HCT116 (cell line): ENCODE measurements at regions not wholly inside any gene's neighbourhood (a gene's known extent, or its start where the extent isn't known, plus 50 kb on each side); places are given as distances from the start of the nearest gene placed in this dataset.

Experiments used
- ATAC-seq: fragments of 200-7000 bp; cut with Tn5 transposase; 2 replicates; pipeline ENCODE4 v1.9.1; 2020; ENCODE audit warnings: mild to moderate bottlenecking, moderate library complexity
- BruUV-seq: library from RNA; stranded (reverse); fragments of 400-500 nt; replicated peaks from 2 replicates; lab custom pipeline; 2021; lab: Mats Ljungman, UMichigan
- CTCF ChIA-PET: fragments of 300-600 bp; sonication (Branson Sonifier 250); formaldehyde crosslinking; loops from one replicate; lab custom pipeline; 2021; ENCODE audit warnings: antibody characterized with exemption; lab: Charles Lee
- POLR2A ChIA-PET: fragments of 300-600, 350-600 bp; sonication (Branson Sonifier 250); formaldehyde crosslinking; loops from one replicate; lab custom pipeline; 2021; ENCODE audit warnings: antibody characterized with exemption; lab: Charles Lee
- RAD21 ChIA-PET, 2 experiments: fragments of 300-600 bp; sonication (Branson Sonifier 250); formaldehyde crosslinking; loops; one replicate each; lab custom pipeline; 2023; ENCODE audit warnings: low total read pairs in 2 of 2; ENCODE audit not compliant: uncharacterized antibody in 2 of 2, unreplicated experiment in 2 of 2, low non-redundant PET in 1 of 2; lab: Charles Lee
- DNase-seq: peaks from one replicate; pipeline ENCODE4 v3.0.0-alpha.2; 2010; ENCODE audit warnings: low read depth, low spot score
- H2AFZ ChIP-seq: fragments of 200-600 bp; shearing (Covaris generic), sonication (generic); 2 replicates; pipeline ENCODE4 v1.6.1; 2017; ENCODE audit warnings: low read depth, mixed run types, mixed read lengths, antibody characterized with exemption, low read length; ENCODE audit not compliant: poor library complexity, severe bottlenecking
- H3K27ac ChIP-seq: 2 replicates; pipeline ENCODE4 v1.5.1; 2012; ENCODE audit warnings: low read depth, low read length
- H3K27me3 ChIP-seq: fragments of 200-600 bp; sonication (generic); 2 replicates; pipeline ENCODE4 v1.6.1; 2016; ENCODE audit warnings: mixed run types, low read length, mixed read lengths; ENCODE audit not compliant: insufficient read depth
- H3K36me3 ChIP-seq, 2 experiments: fragments of 200-500 bp in 1 of 2; fragments of 200-600 bp in 1 of 2; sonication (Bioruptor generic) in 1 of 2; sonication (generic) in 1 of 2; 2 replicates each; pipeline versions ENCODE4 v1.5.1 to v1.6.1; 2014 to 2016; ENCODE audit warnings: low read length in 2 of 2, inconsistent platforms in 1 of 2, mixed read lengths in 1 of 2, mixed run types in 1 of 2; ENCODE audit not compliant: insufficient read depth in 2 of 2, control insufficient read depth in 1 of 2
- H3K4me1 ChIP-seq, 2 experiments: fragments of 200-600 bp in 1 of 2; sonication (generic) in 1 of 2; 2 replicates each; pipeline versions ENCODE4 v1.5.1 to v1.6.1; 2012 to 2017; ENCODE audit warnings: low read length in 2 of 2, inconsistent platforms in 1 of 2, mild to moderate bottlenecking in 1 of 2, mixed read lengths in 1 of 2, mixed run types in 1 of 2, moderate library complexity in 1 of 2; ENCODE audit not compliant: insufficient read depth in 2 of 2, control insufficient read depth in 1 of 2
- H3K4me2 ChIP-seq: fragments of 200-600 bp; sonication (generic); 2 replicates; pipeline ENCODE4 v1.6.1; 2017; ENCODE audit warnings: mixed run types, low read length, mixed read lengths
- H3K4me3 ChIP-seq, 2 experiments: fragments of 200-600 bp in 1 of 2; sonication (generic) in 1 of 2; replicated peaks in 1 of 2; 2 replicates each; pipeline ENCODE4 v1.5.1; 2011 to 2016; ENCODE audit warnings: low read length in 2 of 2, control low read depth in 1 of 2, low read depth in 1 of 2, mild to moderate bottlenecking in 1 of 2, mixed read lengths in 1 of 2, mixed run types in 1 of 2
- H3K79me2 ChIP-seq: fragments of 200-600 bp; sonication (generic); 2 replicates; pipeline ENCODE4 v1.6.1; 2017; ENCODE audit warnings: mild to moderate bottlenecking, mixed run types, low read length, moderate library complexity, mixed read lengths; ENCODE audit not compliant: insufficient read depth
- H3K9ac ChIP-seq: fragments of 200-600 bp; sonication (generic); 2 replicates; pipeline ENCODE4 v1.6.1; 2016; ENCODE audit warnings: low read length, mixed read lengths
- H3K9me2 ChIP-seq: fragments of 200-600 bp; sonication (generic), shearing (Covaris generic); 2 replicates; pipeline ENCODE4 v1.6.1; 2017; ENCODE audit warnings: mixed run types, mild to moderate bottlenecking, moderate library complexity; ENCODE audit not compliant: insufficient read depth
- H3K9me3 ChIP-seq, 2 experiments: fragments of 200-500 bp in 1 of 2; fragments of 200-600 bp in 1 of 2; sonication (Bioruptor generic) in 1 of 2; sonication (generic) in 1 of 2; 2 replicates each; pipeline ENCODE4 v1.6.1; 2014 to 2017; ENCODE audit warnings: low read length in 2 of 2, mixed read lengths in 2 of 2, inconsistent platforms in 1 of 2, low read depth in 1 of 2, mild to moderate bottlenecking in 1 of 2, mixed run types in 1 of 2, moderate library complexity in 1 of 2; ENCODE audit not compliant: control insufficient read depth in 1 of 2, insufficient read depth in 1 of 2
- H4K20me1 ChIP-seq: fragments of 200-600 bp; sonication (generic), shearing (Covaris generic); 2 replicates; pipeline ENCODE4 v1.6.1; 2017; ENCODE audit warnings: mixed run types, mild to moderate bottlenecking, moderate library complexity; ENCODE audit not compliant: insufficient read depth
- CTCF ChIP-seq, 3 experiments: fragments of 200-600 bp in 1 of 3; sonication (generic) in 1 of 3; IDR thresholded peaks in 2 of 3; conservative IDR thresholded peaks in 1 of 3; 2 replicates each; pipeline ENCODE4 v1.5.1; 2012 to 2017; ENCODE audit warnings: low read depth in 2 of 3, low read length in 2 of 3, antibody characterized with exemption in 1 of 3, borderline replicate concordance in 1 of 3, control low read depth in 1 of 3, mild to moderate bottlenecking in 1 of 3, mixed read lengths in 1 of 3, mixed run types in 1 of 3, moderate library complexity in 1 of 3; ENCODE audit not compliant: insufficient read depth in 1 of 3
- JUND ChIP-seq: IDR thresholded peaks from 2 replicates; pipeline ENCODE4 v1.6.1; 2012
- TCF7L2 ChIP-seq: IDR thresholded peaks from 2 replicates; pipeline ENCODE4 v1.7.0; 2011; ENCODE audit warnings: borderline replicate concordance, inconsistent platforms; ENCODE audit not compliant: insufficient read depth, insufficient read length; ENCODE audit errors: extremely low read depth
- YY1 ChIP-seq: IDR thresholded peaks from 2 replicates; pipeline ENCODE4 v1.6.1; 2011; ENCODE audit warnings: low read length, low read depth, moderate library complexity, mild to moderate bottlenecking; ENCODE audit not compliant: insufficient replicate concordance; ENCODE audit errors: extremely low read depth
- ZNF274 ChIP-seq: fragments of 200-500 bp; sonication (Bioruptor generic); IDR thresholded peaks from 2 replicates; pipeline ENCODE4 v1.6.1; 2014; ENCODE audit warnings: mild to moderate bottlenecking, low read depth, low read length, inconsistent platforms
- intact Hi-C: fragments of 100-400 bp; cut with micrococcal nuclease; formaldehyde crosslinking; loops from 2 replicates; pipeline ENCODE4 v1.10.0; 2022
- TF ChIP-seq, protein P1 (sequence below): IDR thresholded peaks from 2 replicates; pipeline ENCODE4 v1.6.1; 2011; ENCODE audit warnings: mild to moderate bottlenecking, low read length, moderate library complexity; ENCODE audit not compliant: insufficient replicate concordance; ENCODE audit errors: extremely low read depth

GRCh38 chr20:5434116-5434515, 117.4 kb upstream of the PROKR2 start:
- peaks cover 14% of the 10 kb centered on the region; the same call in 1 of the 2 replicates for H3K27me3 ChIP-seq
- H4K20me1 ChIP-seq, result no peaks in the 10 kb centered on the region
- no peak overlapping the region for H3K4me3 ChIP-seq
- H3K9me2 ChIP-seq, result no peaks in the 10 kb centered on the region
- CTCF ChIA-PET, result no interaction called here
- no peak overlapping the region for H2AFZ ChIP-seq
- ATAC-seq (no peak), DNase-seq (no peak)
- no peak overlapping the region for H3K27ac ChIP-seq
- POLR2A ChIA-PET, result no interaction called here
- no peaks in the 10 kb centered on the region for H3K36me3 ChIP-seq
- no peaks in the 10 kb centered on the region for H3K4me1 ChIP-seq
- BruUV-seq, result no TSS peak
- no peak overlapping the region for H3K4me2 ChIP-seq
- no peaks in the 10 kb centered on the region for H3K9me3 ChIP-seq
- H3K9ac ChIP-seq, result no peak overlapping the region
- intact Hi-C loops, result no loop called here
- RAD21 ChIA-PET, result no interaction called here
- no peaks in the 10 kb centered on the region for H3K79me2 ChIP-seq
- TF ChIP-seq ZNF274, result no peak
- TF ChIP-seq, all 23 proteins: peak for 0

GRCh38 chr20:5433352-5433751, 116.6 kb upstream of the PROKR2 start:
- Histone ChIP-seq H3K4me2 (no peak overlapping the region), H3K27me3 (peaks cover 14% of the 10 kb centered on the region; the same call in 1 of the 2 replicates), H3K79me2 (no peaks in the 10 kb centered on the region), H3K4me1 (no peaks in the 10 kb centered on the region), H3K9me3 (no peaks in the 10 kb centered on the region), H2AFZ (no peak overlapping the region), H3K36me3 (no peaks in the 10 kb centered on the region), H4K20me1 (no peaks in the 10 kb centered on the region), H3K9ac (no peak overlapping the region), H3K4me3 (no peak overlapping the region), H3K9me2 (no peaks in the 10 kb centered on the region), H3K27ac (no peak overlapping the region)
- TF ChIP-seq JUND, result no peak
- no peak for TF ChIP-seq YY1
- no peak for TF ChIP-seq TCF7L2
- TF ChIP-seq, protein P1, sequence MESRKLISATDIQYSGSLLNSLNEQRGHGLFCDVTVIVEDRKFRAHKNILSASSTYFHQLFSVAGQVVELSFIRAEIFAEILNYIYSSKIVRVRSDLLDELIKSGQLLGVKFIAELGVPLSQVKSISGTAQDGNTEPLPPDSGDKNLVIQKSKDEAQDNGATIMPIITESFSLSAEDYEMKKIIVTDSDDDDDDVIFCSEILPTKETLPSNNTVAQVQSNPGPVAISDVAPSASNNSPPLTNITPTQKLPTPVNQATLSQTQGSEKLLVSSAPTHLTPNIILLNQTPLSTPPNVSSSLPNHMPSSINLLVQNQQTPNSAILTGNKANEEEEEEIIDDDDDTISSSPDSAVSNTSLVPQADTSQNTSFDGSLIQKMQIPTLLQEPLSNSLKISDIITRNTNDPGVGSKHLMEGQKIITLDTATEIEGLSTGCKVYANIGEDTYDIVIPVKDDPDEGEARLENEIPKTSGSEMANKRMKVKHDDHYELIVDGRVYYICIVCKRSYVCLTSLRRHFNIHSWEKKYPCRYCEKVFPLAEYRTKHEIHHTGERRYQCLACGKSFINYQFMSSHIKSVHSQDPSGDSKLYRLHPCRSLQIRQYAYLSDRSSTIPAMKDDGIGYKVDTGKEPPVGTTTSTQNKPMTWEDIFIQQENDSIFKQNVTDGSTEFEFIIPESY, result no peak
- no peak for TF ChIP-seq CTCF (IDR thresholded peaks at IDR 0.05 in 2 of 3, conservative IDR thresholded peaks at IDR 0.05 in 1 of 3; ENCODE audit: borderline replicate concordance in 1 of 3, insufficient read depth in 1 of 3, low read depth in 2 of 3, low read length in 2 of 3)
- ChIA-PET POLR2A (no interaction called here), RAD21 (no interaction called here), CTCF (no interaction called here)
- DNase-seq (no peak), ATAC-seq (no peak)
- no TSS peak for BruUV-seq
- intact Hi-C loops, result no loop called here
